H1 (cell line): ENCODE measurements at regions not wholly inside any gene's neighbourhood (a gene's known extent, or its start where the extent isn't known, plus 50 kb on each side); places are given as distances from the start of the nearest gene placed in this dataset.

Source experiments
- CTCF ChIA-PET: fragments of 300-600 bp; sonication (Branson Sonifier 250); formaldehyde crosslinking; loops from one replicate; lab custom pipeline; 2021; ENCODE audit not compliant: partially characterized antibody; lab: Charles Lee
- POLR2A ChIA-PET: fragments of 300-600 bp; sonication (Branson Sonifier 250); formaldehyde crosslinking; loops from one replicate; lab custom pipeline; 2021; ENCODE audit warnings: inconsistent platforms; ENCODE audit not compliant: partially characterized antibody; lab: Charles Lee
- DNase-seq, 2 experiments: peaks; one replicate each; pipeline versions ENCODE4 v3.0.0 to v3.0.0-alpha.2; 2010 to 2022; ENCODE audit warnings: low spot score in 2 of 2, low read depth in 1 of 2, mixed read lengths in 1 of 2
- FAIRE-seq: peaks from 2 replicates; lab custom pipeline; 2011; peaks lifted over from hg19 to GRCh38; lab: Jason Lieb, UNC
- H2AFZ ChIP-seq: 2 replicates; pipeline ENCODE4 v1.8.1; 2012; ENCODE audit warnings: low read length, inconsistent platforms
- H2AK5ac ChIP-seq: 2 replicates; pipeline ENCODE4 v1.6.1; 2013; ENCODE audit warnings: low read depth, low read length
- H2BK120ac ChIP-seq: replicated peaks from 2 replicates; pipeline ENCODE3; 2013; ENCODE audit warnings: low read depth, low read length, inconsistent platforms
- H2BK12ac ChIP-seq: 2 replicates; pipeline ENCODE4 v1.6.1; 2013; ENCODE audit warnings: low read depth, low read length
- H2BK15ac ChIP-seq: 2 replicates; pipeline ENCODE4 v1.6.1; 2013; ENCODE audit warnings: low read length
- H2BK20ac ChIP-seq: 2 replicates; pipeline ENCODE4 v1.6.1; 2013; ENCODE audit warnings: low read length
- H2BK5ac ChIP-seq: 2 replicates; pipeline ENCODE4 v1.6.1; 2013; ENCODE audit warnings: low read depth, low read length
- H3K14ac ChIP-seq: 2 replicates; pipeline ENCODE4 v1.6.1; 2013; ENCODE audit warnings: inconsistent platforms; ENCODE audit not compliant: insufficient read length
- H3K18ac ChIP-seq: 2 replicates; pipeline ENCODE4 v1.6.1; 2013; ENCODE audit warnings: low read length; ENCODE audit errors: extremely low read depth
- H3K23ac ChIP-seq: 2 replicates; pipeline ENCODE4 v1.6.1; 2013; ENCODE audit warnings: inconsistent platforms; ENCODE audit not compliant: insufficient read length
- H3K23me2 ChIP-seq: 2 replicates; pipeline ENCODE4 v1.6.1; 2013; ENCODE audit warnings: low read depth, low read length
- H3K27ac ChIP-seq: 2 replicates; pipeline ENCODE4 v1.6.1; 2011; ENCODE audit warnings: low read depth, low read length, inconsistent platforms
- H3K27me3 ChIP-seq, 4 experiments: replicated peaks in 1 of 4; 1 replicate in 1 of 4; 2 replicates in 3 of 4; pipeline versions ENCODE4 v1.6.1 to v1.8.1; 2011 to 2013; ENCODE audit warnings: low read length in 3 of 4, mild to moderate bottlenecking in 3 of 4, inconsistent platforms in 2 of 4, mixed read lengths in 2 of 4, moderate library complexity in 1 of 4; ENCODE audit not compliant: control insufficient read depth in 3 of 4, insufficient read depth in 3 of 4; ENCODE audit errors: extremely low read depth in 1 of 4
- H3K36me3 ChIP-seq, 4 experiments: 2 replicates each; pipeline versions ENCODE4 v1.6.1 to v1.8.1; 2011 to 2013; ENCODE audit warnings: mild to moderate bottlenecking in 4 of 4, low read length in 3 of 4, moderate library complexity in 2 of 4, control low read depth in 1 of 4, inconsistent platforms in 1 of 4; ENCODE audit not compliant: insufficient read depth in 4 of 4, control insufficient read depth in 2 of 4
- H3K4ac ChIP-seq: replicated peaks from 2 replicates; pipeline ENCODE3; 2013; ENCODE audit warnings: low read length, low read depth, mixed read lengths, inconsistent platforms; ENCODE audit not compliant: insufficient read length
- H3K4me1 ChIP-seq, 4 experiments: replicated peaks in 1 of 4; 1 replicate in 1 of 4; 2 replicates in 3 of 4; pipeline versions ENCODE4 v1.6.1 to v1.8.1; 2011 to 2013; ENCODE audit warnings: low read length in 3 of 4, inconsistent platforms in 2 of 4, mixed read lengths in 1 of 4; ENCODE audit not compliant: insufficient read depth in 4 of 4, control insufficient read depth in 3 of 4
- H3K4me2 ChIP-seq, 2 experiments: 2 replicates each; pipeline versions ENCODE4 v1.6.1 to v1.8.1; 2011 to 2013; ENCODE audit warnings: low read depth in 2 of 2, low read length in 2 of 2, control low read depth in 1 of 2, inconsistent platforms in 1 of 2, mild to moderate bottlenecking in 1 of 2; ENCODE audit not compliant: insufficient read depth in 1 of 2
- H3K4me3 ChIP-seq, 4 experiments: fragments of 200-600, 300-600 bp in 1 of 4; sonication (generic), shearing (Covaris generic), sonication (Bioruptor Twin) in 1 of 4; 2 replicates each; pipeline versions ENCODE4 v1.5.1 to v1.8.1; 2011 to 2016; ENCODE audit warnings: low read length in 4 of 4, low read depth in 3 of 4, control low read depth in 2 of 4, inconsistent platforms in 2 of 4, mild to moderate bottlenecking in 2 of 4, mixed read lengths in 1 of 4, moderate library complexity in 1 of 4; ENCODE audit not compliant: insufficient read depth in 2 of 4; ENCODE audit errors: extremely low read depth in 1 of 4
- H3K56ac ChIP-seq: replicated peaks from 2 replicates; pipeline ENCODE3; 2013; ENCODE audit warnings: low read depth, mild to moderate bottlenecking, mixed read lengths, low read length, inconsistent platforms; ENCODE audit not compliant: insufficient read length
- H3K79me1 ChIP-seq: 2 replicates; pipeline ENCODE4 v1.6.1; 2013; ENCODE audit warnings: low read depth, low read length, control low read depth
- H3K79me2 ChIP-seq, 2 experiments: 2 replicates each; pipeline versions ENCODE4 v1.6.1 to v1.8.1; 2012 to 2013; ENCODE audit warnings: low read length in 2 of 2, mild to moderate bottlenecking in 2 of 2, inconsistent platforms in 1 of 2; ENCODE audit not compliant: insufficient read depth in 2 of 2, control insufficient read depth in 1 of 2
- H3K9ac ChIP-seq, 4 experiments: replicated peaks in 1 of 4; 1 replicate in 1 of 4; 2 replicates in 3 of 4; pipeline versions ENCODE4 v1.6.1 to v1.8.1; 2011 to 2013; ENCODE audit warnings: low read depth in 3 of 4, low read length in 3 of 4, control low read depth in 2 of 4, mild to moderate bottlenecking in 2 of 4, moderate library complexity in 2 of 4, inconsistent platforms in 1 of 4; ENCODE audit errors: extremely low read depth in 1 of 4
- H3K9me3 ChIP-seq, 2 experiments: 2 replicates each; pipeline versions ENCODE4 v1.6.1 to v1.8.1; 2012 to 2013; ENCODE audit warnings: mild to moderate bottlenecking in 2 of 2, moderate library complexity in 2 of 2, control low read depth in 1 of 2, inconsistent platforms in 1 of 2, low read depth in 1 of 2, low read length in 1 of 2, mixed read lengths in 1 of 2; ENCODE audit not compliant: insufficient read depth in 2 of 2
- H4K20me1 ChIP-seq, 2 experiments: replicated peaks in 1 of 2; 2 replicates each; pipeline versions ENCODE3 to v1.8.1; 2011 to 2013; ENCODE audit warnings: inconsistent platforms in 2 of 2, low read length in 2 of 2, mild to moderate bottlenecking in 1 of 2; ENCODE audit not compliant: insufficient read depth in 2 of 2, control insufficient read depth in 1 of 2
- H4K5ac ChIP-seq: 2 replicates; pipeline ENCODE4 v1.6.1; 2013; ENCODE audit warnings: low read length, low read depth, mixed read lengths, inconsistent platforms; ENCODE audit not compliant: insufficient read length
- H4K8ac ChIP-seq: 2 replicates; pipeline ENCODE4 v1.8.0; 2013; ENCODE audit warnings: mild to moderate bottlenecking, moderate library complexity, low read length, inconsistent platforms; ENCODE audit not compliant: insufficient read depth; ENCODE audit errors: extremely low read depth
- H4K91ac ChIP-seq: replicated peaks from 2 replicates; pipeline ENCODE3; 2013; ENCODE audit warnings: low read length, mixed read lengths, inconsistent platforms; ENCODE audit not compliant: insufficient read length
- TEAD4 ChIP-seq: IDR thresholded peaks from 2 replicates; pipeline ENCODE4 v1.6.1; 2012; ENCODE audit warnings: low read depth, low read length, inconsistent platforms, mixed read lengths
- WGBS, 2 experiments: shearing (Covaris generic) in 1 of 2; methylation state at CpG; one replicate each; pipeline versions ENCODE4 v1.1.6 to v1.1.7; 2013 to 2015; ENCODE audit warnings: low lambda C conversion rate in 2 of 2, mixed read lengths in 2 of 2, inconsistent platforms in 1 of 2, low coverage in 1 of 2, missing lambda C conversion rate in 1 of 2; ENCODE audit not compliant: insufficient replicate concordance in 2 of 2, insufficient coverage in 1 of 2, insufficient read length in 1 of 2; ENCODE audit errors: extremely low coverage in 1 of 2, missing lambda C conversion rate in 1 of 2; 5-methylcytosine and 5-hydroxymethylcytosine counted together
- TF ChIP-seq, protein P1 (sequence below): IDR thresholded peaks from 2 replicates; pipeline ENCODE4 v1.6.1; 2012; ENCODE audit warnings: inconsistent platforms

DNA sequence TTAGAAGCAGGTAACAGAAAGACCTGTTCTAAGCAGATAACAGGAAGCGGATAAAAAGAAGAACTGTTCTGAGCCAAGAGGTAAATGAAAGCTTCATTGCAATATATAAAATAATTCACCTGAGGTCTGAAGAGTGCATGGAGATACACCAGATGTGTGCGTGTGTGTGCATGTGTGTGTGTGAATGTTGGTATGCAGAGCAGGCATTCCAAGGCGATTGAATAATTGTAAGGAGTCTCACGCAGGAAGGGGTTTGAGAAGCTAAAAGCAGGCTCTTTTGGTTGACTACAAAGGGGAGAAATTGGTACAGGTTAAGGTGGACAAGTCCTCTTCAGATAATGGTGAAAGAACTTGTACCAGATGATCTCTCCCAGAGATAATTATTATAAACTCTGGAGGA is 450.6 kb downstream of the DNAJB9 start:
- no peak overlapping the region for H3K56ac ChIP-seq
- TF ChIP-seq TEAD4: peak; percentile 74; the same call in 1 of the 2 replicates
- TF ChIP-seq, protein P1, sequence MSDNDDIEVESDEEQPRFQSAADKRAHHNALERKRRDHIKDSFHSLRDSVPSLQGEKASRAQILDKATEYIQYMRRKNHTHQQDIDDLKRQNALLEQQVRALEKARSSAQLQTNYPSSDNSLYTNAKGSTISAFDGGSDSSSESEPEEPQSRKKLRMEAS: no peak
- no peaks in the 10 kb centered on the region for H3K4me1 ChIP-seq
- no peak overlapping the region for H3K18ac ChIP-seq
- H3K4me3 ChIP-seq: no peak overlapping the region
- ChIA-PET CTCF (interaction anchor here (1.2 kb wide), 1 partner anchor 9 kb away, joined by 3 read pairs; no protein-coding TSS in a partner anchor), POLR2A (no interaction called here)
- no peak overlapping the region for H4K8ac ChIP-seq
- no peak for DNase-seq
- no peaks in the 10 kb centered on the region for H3K36me3 ChIP-seq
- FAIRE-seq: no peak
- no peak overlapping the region for H3K9ac ChIP-seq
- H3K79me1 ChIP-seq: no peaks in the 10 kb centered on the region
- H2AFZ ChIP-seq: no peak overlapping the region
- no peaks in the 10 kb centered on the region for H3K79me2 ChIP-seq
- no peak overlapping the region for H2AK5ac ChIP-seq
- H3K23me2 ChIP-seq: no peaks in the 10 kb centered on the region
- no peak overlapping the region for H2BK12ac ChIP-seq
- no peak overlapping the region for H3K4me2 ChIP-seq
- H4K91ac ChIP-seq: no peak overlapping the region
- WGBS, 2 experiments: 93% methylated on average over 4 of the region's 4 CpGs; no CpG with 5 or more reads in 1 of the 2 experiments
- H3K9me3 ChIP-seq: no peaks in the 10 kb centered on the region
- no peak overlapping the region for H2BK5ac ChIP-seq
- no peak overlapping the region for H2BK120ac ChIP-seq
- no peak overlapping the region for H3K14ac ChIP-seq
- no peak overlapping the region for H2BK20ac ChIP-seq
- no peaks in the 10 kb centered on the region for H3K27me3 ChIP-seq
- H3K4ac ChIP-seq: no peak overlapping the region
- H2BK15ac ChIP-seq: no peak overlapping the region
- no peak overlapping the region for H3K27ac ChIP-seq
- no peak overlapping the region for H3K23ac ChIP-seq
- H4K5ac ChIP-seq: no peak overlapping the region
- no peaks in the 10 kb centered on the region for H4K20me1 ChIP-seq
